ENCODE measurements at regions not wholly inside any gene's neighbourhood (a gene's known extent, or its start where the extent isn't known, plus 50 kb on each side); places are given as distances from the start of the nearest gene placed in this dataset.

- no peaks in the 10 kb centered on the region for H3K27me3 ChIP-seq (ENCODE audit: control insufficient read depth in 4 of 4, insufficient read depth in 4 of 4, low read length in 3 of 4)
These were observed 936.6 kb upstream of the MAP3K7 start for GRCh38 chr6:91523511-91523910.

GRCh38 chr6:91521999-91522398, 935.1 kb upstream of the MAP3K7 start:
- H3K36me3 ChIP-seq (ENCODE audit: control insufficient read depth in 4 of 4, insufficient read depth in 3 of 4, low read depth in 1 of 4, low read length in 3 of 4) = no peaks in the 10 kb centered on the region
- no peak overlapping the region for H3K9ac ChIP-seq (ENCODE audit: low read depth in 1 of 2, low read length in 2 of 2)
- no peaks in the 10 kb centered on the region for H3K27me3 ChIP-seq (ENCODE audit: control insufficient read depth in 4 of 4, insufficient read depth in 4 of 4, low read length in 3 of 4)
- no peaks in the 10 kb centered on the region for H3K9me3 ChIP-seq (ENCODE audit: control insufficient read depth in 4 of 4, low read length in 3 of 4)
- TF ChIP-seq RXRA (IDR thresholded peaks at IDR 0.05) = no peak
- no peak for TF ChIP-seq TAF1 (conservative IDR thresholded peaks at IDR 0.05)
- TF ChIP-seq HNF4G (IDR thresholded peaks at IDR 0.05) = no peak
- no peak for TF ChIP-seq FOXA2 (IDR thresholded peaks at IDR 0.05)
- no peak for DNase-seq (ENCODE audit: low spot score)
- H3K4me1 ChIP-seq (ENCODE audit: control insufficient read depth in 4 of 4, insufficient read depth in 4 of 4, low read length in 3 of 4) = no peaks in the 10 kb centered on the region
- no peak overlapping the region for H3K27ac ChIP-seq (ENCODE audit: low read depth in 1 of 2, low read length in 2 of 2)
- no peak overlapping the region for H3K4me3 ChIP-seq (ENCODE audit: low read depth in 1 of 3, low read length in 3 of 3)

More at GRCh38 chr6:91523511-91523910, 936.6 kb upstream of the MAP3K7 start:
- 52% methylated on average over 3 of the region's 3 CpGs for WGBS
- Histone ChIP-seq H3K4me1 (ENCODE audit: control insufficient read depth in 4 of 4, insufficient read depth in 4 of 4, low read length in 3 of 4) (no peaks in the 10 kb centered on the region), H3K27ac (ENCODE audit: low read depth in 1 of 2, low read length in 2 of 2) (no peak overlapping the region), H3K9me3 (ENCODE audit: control insufficient read depth in 4 of 4, low read length in 3 of 4) (no peaks in the 10 kb centered on the region), H3K36me3 (ENCODE audit: control insufficient read depth in 4 of 4, insufficient read depth in 3 of 4, low read depth in 1 of 4, low read length in 3 of 4) (no peaks in the 10 kb centered on the region), H3K9ac (ENCODE audit: low read depth in 1 of 2, low read length in 2 of 2) (no peak overlapping the region), H3K4me3 (ENCODE audit: low read depth in 1 of 3, low read length in 3 of 3) (no peak overlapping the region)
- no peak for DNase-seq (ENCODE audit: low spot score)
- TF ChIP-seq MAX (IDR thresholded peaks at IDR 0.05) (no peak), RAD21 (IDR thresholded peaks at IDR 0.05) (no peak), ATF3 (IDR thresholded peaks at IDR 0.05) (no peak), NR2F2 (IDR thresholded peaks at IDR 0.05) (no peak), JUND (IDR thresholded peaks at IDR 0.05) (no peak), ZBTB33 (IDR thresholded peaks at IDR 0.05) (no peak), GABPA (IDR thresholded peaks at IDR 0.05 in 1 of 2, conservative IDR thresholded peaks at IDR 0.05 in 1 of 2) (no peak), EGR1 (IDR thresholded peaks at IDR 0.05; ENCODE audit: low read depth in 2 of 2) (no peak), YY1 (IDR thresholded peaks at IDR 0.05) (no peak), HNF4A (conservative IDR thresholded peaks at IDR 0.05) (no peak), HNF4G (IDR thresholded peaks at IDR 0.05) (no peak), CTCF (IDR thresholded peaks at IDR 0.05; ENCODE audit: low read depth, low read length, missing input control) (no peak)

GRCh38 chr6:91509711-91510110, 922.8 kb upstream of the MAP3K7 start:
- no peak overlapping the region for H3K4me3 ChIP-seq (ENCODE audit: low read depth in 1 of 3, low read length in 3 of 3)
- H3K4me1 ChIP-seq (ENCODE audit: control insufficient read depth in 4 of 4, insufficient read depth in 4 of 4, low read length in 3 of 4) = no peaks in the 10 kb centered on the region
- no peaks in the 10 kb centered on the region for H3K27me3 ChIP-seq (ENCODE audit: control insufficient read depth in 4 of 4, insufficient read depth in 4 of 4, low read length in 3 of 4)
- H3K36me3 ChIP-seq (ENCODE audit: control insufficient read depth in 4 of 4, insufficient read depth in 3 of 4, low read depth in 1 of 4, low read length in 3 of 4) = no peaks in the 10 kb centered on the region
- WGBS = 64% methylated on average over 2 of the region's 2 CpGs
- H3K9me3 ChIP-seq (ENCODE audit: control insufficient read depth in 4 of 4, low read length in 3 of 4) = no peaks in the 10 kb centered on the region
- H3K27ac ChIP-seq (ENCODE audit: low read depth in 1 of 2, low read length in 2 of 2) = no peak overlapping the region
- DNase-seq (ENCODE audit: low spot score) = no peak
- no peak overlapping the region for H3K9ac ChIP-seq (ENCODE audit: low read depth in 1 of 2, low read length in 2 of 2)
- TF ChIP-seq REST (IDR thresholded peaks at IDR 0.05) (no peak), HNF4A (conservative IDR thresholded peaks at IDR 0.05) (no peak), SP1 (IDR thresholded peaks at IDR 0.05) (no peak), TAF1 (conservative IDR thresholded peaks at IDR 0.05) (no peak), RXRA (IDR thresholded peaks at IDR 0.05) (no peak), GABPA (IDR thresholded peaks at IDR 0.05 in 1 of 2, conservative IDR thresholded peaks at IDR 0.05 in 1 of 2) (no peak), ATF3 (IDR thresholded peaks at IDR 0.05) (no peak), JUND (IDR thresholded peaks at IDR 0.05) (no peak), YY1 (IDR thresholded peaks at IDR 0.05) (no peak), ZBTB33 (IDR thresholded peaks at IDR 0.05) (no peak), FOXA2 (IDR thresholded peaks at IDR 0.05) (no peak), FOXA1 (IDR thresholded peaks at IDR 0.05) (no peak)

All from liver (tissue), 8 donors.